NCI-H2196 (cell line): ENCODE measurements at regions not wholly inside any gene's neighbourhood (a gene's known extent, or its start where the extent isn't known, plus 50 kb on each side); places are given as distances from the start of the nearest gene placed in this dataset.

ENCODE experiments used
- DNase-seq: peaks from one replicate; lab custom pipeline; 2025; ENCODE audit not compliant: unreplicated experiment; lab: John Stamatoyannopoulos, UW

- no peak for DNase-seq
Observed at GRCh38 chr1:221604948-221605347, 136.9 kb downstream of the DUSP10 start.

- no peak for DNase-seq
Observed at GRCh38 chr1:221605569-221605968, 136.3 kb downstream of the DUSP10 start.

- no peak for DNase-seq
Observed at GRCh38 chr1:221606256-221606655, 135.6 kb downstream of the DUSP10 start.

GRCh38 chr1:221608835-221609320, 133.0 kb downstream of the DUSP10 start:
- DNase-seq, result no peak

GRCh38 chr1:221611656-221612046, 130.2 kb downstream of the DUSP10 start:
- DNase-seq, result peak; percentile 26

GRCh38 chr1:221612047-221612777, 129.7 kb downstream of the DUSP10 start:
- DNase-seq, result peak; percentile 77

- DNase-seq, result peak; percentile 75
Observed at GRCh38 chr1:221620437-221621384, 121.2 kb downstream of the DUSP10 start.

- no peak for DNase-seq
Observed at GRCh38 chr1:221621683-221622082, 120.2 kb downstream of the DUSP10 start.

- DNase-seq, result no peak
Observed at GRCh38 chr1:221622389-221622788, 119.5 kb downstream of the DUSP10 start.

GRCh38 chr1:221625026-221625425, 116.9 kb downstream of the DUSP10 start:
- DNase-seq, result no peak

GRCh38 chr1:221626041-221626440, 115.8 kb downstream of the DUSP10 start:
- no peak for DNase-seq

GRCh38 chr1:221630236-221630635, 111.7 kb downstream of the DUSP10 start:
- DNase-seq, result no peak

- no peak for DNase-seq
Observed at GRCh38 chr1:221631556-221631955, 110.3 kb downstream of the DUSP10 start.

- no peak for DNase-seq
Observed at GRCh38 chr1:221632072-221632471, 109.8 kb downstream of the DUSP10 start.

GRCh38 chr1:221633841-221634409, 108.0 kb downstream of the DUSP10 start:
- no peak for DNase-seq

- DNase-seq, result no peak
Observed at GRCh38 chr1:221634606-221635005, 107.3 kb downstream of the DUSP10 start.

GRCh38 chr1:221635305-221635704, 106.6 kb downstream of the DUSP10 start:
- DNase-seq, result no peak

GRCh38 chr1:221636096-221636495, 105.8 kb downstream of the DUSP10 start:
- DNase-seq, result no peak

GRCh38 chr1:221636967-221637366, 104.9 kb downstream of the DUSP10 start:
- no peak for DNase-seq

- DNase-seq, result no peak
Observed at GRCh38 chr1:221637641-221638041, 104.2 kb downstream of the DUSP10 start.

GRCh38 chr1:221638595-221638994, 103.3 kb downstream of the DUSP10 start:
- no peak for DNase-seq

- DNase-seq, result no peak
Observed at GRCh38 chr1:221641811-221642210, 100.1 kb downstream of the DUSP10 start.
